ENCODE measurements at regions not wholly inside any gene's neighbourhood (a gene's known extent, or its start where the extent isn't known, plus 50 kb on each side); places are given as distances from the start of the nearest gene placed in this dataset.
A peak's percentile ranks its signal among the peaks of the same experiment; 100 is the strongest.

- H3K27ac ChIP-seq (ENCODE audit: low read length): no peak overlapping the region
- no peaks in the 10 kb centered on the region for H3K9me3 ChIP-seq (ENCODE audit: control insufficient read depth, low read depth, low read length)
- no peak overlapping the region for H3K4me3 ChIP-seq (ENCODE audit: low read length)
- 48% methylated on average over 3 of the region's 8 CpGs for WGBS (ENCODE audit: insufficient coverage, low lambda C conversion rate)
- no peaks in the 10 kb centered on the region for H3K36me3 ChIP-seq (ENCODE audit: control insufficient read depth, insufficient read depth, low read length)
- no peak for DNase-seq
- no peaks in the 10 kb centered on the region for H3K4me1 ChIP-seq (ENCODE audit: control insufficient read depth, insufficient read depth, low read length)
- no peaks in the 10 kb centered on the region for H3K27me3 ChIP-seq (ENCODE audit: control insufficient read depth, insufficient read depth, low read length)
Measured at GRCh38 chr1:87204921-87205320, 123.8 kb upstream of the LMO4 start.

- no CpG with 5 or more reads among the region's 9 CpGs for WGBS (ENCODE audit: insufficient coverage, low lambda C conversion rate)
- Histone ChIP-seq H3K4me3 (ENCODE audit: low read length) (no peak overlapping the region), H3K36me3 (ENCODE audit: control insufficient read depth, insufficient read depth, low read length) (no peaks in the 10 kb centered on the region), H3K4me1 (ENCODE audit: control insufficient read depth, insufficient read depth, low read length) (no peaks in the 10 kb centered on the region), H3K27ac (ENCODE audit: low read length) (no peak overlapping the region), H3K9me3 (ENCODE audit: control insufficient read depth, low read depth, low read length) (no peaks in the 10 kb centered on the region), H3K27me3 (ENCODE audit: control insufficient read depth, insufficient read depth, low read length) (no peaks in the 10 kb centered on the region)
- DNase-seq: no peak
Measured at GRCh38 chr1:87206044-87206831, 122.4 kb upstream of the LMO4 start.

GRCh38 chr1:87208080-87208479, 120.6 kb upstream of the LMO4 start:
- Histone ChIP-seq H3K27ac (ENCODE audit: low read length) (no peak overlapping the region), H3K4me1 (ENCODE audit: control insufficient read depth, insufficient read depth, low read length) (no peaks in the 10 kb centered on the region), H3K4me3 (ENCODE audit: low read length) (no peak overlapping the region), H3K27me3 (ENCODE audit: control insufficient read depth, insufficient read depth, low read length) (no peaks in the 10 kb centered on the region), H3K36me3 (ENCODE audit: control insufficient read depth, insufficient read depth, low read length) (no peaks in the 10 kb centered on the region), H3K9me3 (ENCODE audit: control insufficient read depth, low read depth, low read length) (no peaks in the 10 kb centered on the region)
- no peak for DNase-seq
- no CpG with 5 or more reads among the region's 2 CpGs for WGBS (ENCODE audit: insufficient coverage, low lambda C conversion rate)

- H3K36me3 ChIP-seq (ENCODE audit: control insufficient read depth, insufficient read depth, low read length): no peaks in the 10 kb centered on the region
- no peaks in the 10 kb centered on the region for H3K4me1 ChIP-seq (ENCODE audit: control insufficient read depth, insufficient read depth, low read length)
- WGBS (ENCODE audit: insufficient coverage, low lambda C conversion rate): no CpG with 5 or more reads among the region's 4 CpGs
- H3K9me3 ChIP-seq (ENCODE audit: control insufficient read depth, low read depth, low read length): no peaks in the 10 kb centered on the region
- H3K27ac ChIP-seq (ENCODE audit: low read length): no peak overlapping the region
- no peak for DNase-seq
- no peaks in the 10 kb centered on the region for H3K27me3 ChIP-seq (ENCODE audit: control insufficient read depth, insufficient read depth, low read length)
- H3K4me3 ChIP-seq (ENCODE audit: low read length): no peak overlapping the region
Measured at GRCh38 chr1:87208931-87209330, 119.7 kb upstream of the LMO4 start.

GRCh38 chr1:87210151-87210550, 118.5 kb upstream of the LMO4 start:
- no peaks in the 10 kb centered on the region for H3K4me1 ChIP-seq (ENCODE audit: control insufficient read depth, insufficient read depth, low read length)
- H3K36me3 ChIP-seq (ENCODE audit: control insufficient read depth, insufficient read depth, low read length): no peaks in the 10 kb centered on the region
- H3K4me3 ChIP-seq (ENCODE audit: low read length): no peak overlapping the region
- H3K27ac ChIP-seq (ENCODE audit: low read length): no peak overlapping the region
- no peak for DNase-seq
- no CpG with 5 or more reads among the region's 3 CpGs for WGBS (ENCODE audit: insufficient coverage, low lambda C conversion rate)
- no peaks in the 10 kb centered on the region for H3K9me3 ChIP-seq (ENCODE audit: control insufficient read depth, low read depth, low read length)
- H3K27me3 ChIP-seq (ENCODE audit: control insufficient read depth, insufficient read depth, low read length): no peaks in the 10 kb centered on the region

- H3K27ac ChIP-seq (ENCODE audit: low read length): no peak overlapping the region
- no peaks in the 10 kb centered on the region for H3K4me1 ChIP-seq (ENCODE audit: control insufficient read depth, insufficient read depth, low read length)
- no peaks in the 10 kb centered on the region for H3K36me3 ChIP-seq (ENCODE audit: control insufficient read depth, insufficient read depth, low read length)
- no peaks in the 10 kb centered on the region for H3K9me3 ChIP-seq (ENCODE audit: control insufficient read depth, low read depth, low read length)
- no CpG with 5 or more reads among the region's 6 CpGs for WGBS (ENCODE audit: insufficient coverage, low lambda C conversion rate)
- H3K4me3 ChIP-seq (ENCODE audit: low read length): no peak overlapping the region
- H3K27me3 ChIP-seq (ENCODE audit: control insufficient read depth, insufficient read depth, low read length): no peaks in the 10 kb centered on the region
- no peak for DNase-seq
Measured at GRCh38 chr1:87212431-87213134, 116.1 kb upstream of the LMO4 start.

- no peaks in the 10 kb centered on the region for H3K9me3 ChIP-seq (ENCODE audit: control insufficient read depth, low read depth, low read length)
- H3K4me3 ChIP-seq (ENCODE audit: low read length): no peak overlapping the region
- H3K4me1 ChIP-seq (ENCODE audit: control insufficient read depth, insufficient read depth, low read length): no peaks in the 10 kb centered on the region
- no peak overlapping the region for H3K27ac ChIP-seq (ENCODE audit: low read length)
- no peaks in the 10 kb centered on the region for H3K36me3 ChIP-seq (ENCODE audit: control insufficient read depth, insufficient read depth, low read length)
- no CpG with 5 or more reads among the region's 10 CpGs for WGBS (ENCODE audit: insufficient coverage, low lambda C conversion rate)
- no peak for DNase-seq
- H3K27me3 ChIP-seq (ENCODE audit: control insufficient read depth, insufficient read depth, low read length): no peaks in the 10 kb centered on the region
Measured at GRCh38 chr1:87213135-87213515, 115.6 kb upstream of the LMO4 start.

GRCh38 chr1:87215592-87215991, 113.1 kb upstream of the LMO4 start:
- H3K27ac ChIP-seq (ENCODE audit: low read length): no peak overlapping the region
- no peaks in the 10 kb centered on the region for H3K9me3 ChIP-seq (ENCODE audit: control insufficient read depth, low read depth, low read length)
- WGBS (ENCODE audit: insufficient coverage, low lambda C conversion rate): no CpG with 5 or more reads among the region's 1 CpG
- DNase-seq: no peak
- no peak overlapping the region for H3K4me3 ChIP-seq (ENCODE audit: low read length)
- no peaks in the 10 kb centered on the region for H3K4me1 ChIP-seq (ENCODE audit: control insufficient read depth, insufficient read depth, low read length)
- no peaks in the 10 kb centered on the region for H3K36me3 ChIP-seq (ENCODE audit: control insufficient read depth, insufficient read depth, low read length)
- no peaks in the 10 kb centered on the region for H3K27me3 ChIP-seq (ENCODE audit: control insufficient read depth, insufficient read depth, low read length)

GRCh38 chr1:87218618-87219017, 110.1 kb upstream of the LMO4 start:
- Histone ChIP-seq H3K4me1 (ENCODE audit: control insufficient read depth, insufficient read depth, low read length) (no peaks in the 10 kb centered on the region), H3K36me3 (ENCODE audit: control insufficient read depth, insufficient read depth, low read length) (no peaks in the 10 kb centered on the region), H3K9me3 (ENCODE audit: control insufficient read depth, low read depth, low read length) (no peaks in the 10 kb centered on the region), H3K4me3 (ENCODE audit: low read length) (no peak overlapping the region), H3K27ac (ENCODE audit: low read length) (no peak overlapping the region), H3K27me3 (ENCODE audit: control insufficient read depth, insufficient read depth, low read length) (no peaks in the 10 kb centered on the region)
- no CpG with 5 or more reads among the region's 2 CpGs for WGBS (ENCODE audit: insufficient coverage, low lambda C conversion rate)
- DNase-seq: no peak

GRCh38 chr1:87219141-87219540, 109.5 kb upstream of the LMO4 start:
- DNase-seq: no peak
- WGBS (ENCODE audit: insufficient coverage, low lambda C conversion rate): no CpG with 5 or more reads among the region's 1 CpG
- H3K9me3 ChIP-seq (ENCODE audit: control insufficient read depth, low read depth, low read length): no peaks in the 10 kb centered on the region
- no peaks in the 10 kb centered on the region for H3K27me3 ChIP-seq (ENCODE audit: control insufficient read depth, insufficient read depth, low read length)
- no peak overlapping the region for H3K27ac ChIP-seq (ENCODE audit: low read length)
- H3K4me1 ChIP-seq (ENCODE audit: control insufficient read depth, insufficient read depth, low read length): no peaks in the 10 kb centered on the region
- no peak overlapping the region for H3K4me3 ChIP-seq (ENCODE audit: low read length)
- H3K36me3 ChIP-seq (ENCODE audit: control insufficient read depth, insufficient read depth, low read length): no peaks in the 10 kb centered on the region

GRCh38 chr1:87219626-87220025, 109.1 kb upstream of the LMO4 start:
- Histone ChIP-seq H3K9me3 (ENCODE audit: control insufficient read depth, low read depth, low read length) (no peaks in the 10 kb centered on the region), H3K36me3 (ENCODE audit: control insufficient read depth, insufficient read depth, low read length) (no peaks in the 10 kb centered on the region), H3K4me1 (ENCODE audit: control insufficient read depth, insufficient read depth, low read length) (no peaks in the 10 kb centered on the region), H3K27ac (ENCODE audit: low read length) (no peak overlapping the region), H3K27me3 (ENCODE audit: control insufficient read depth, insufficient read depth, low read length) (no peaks in the 10 kb centered on the region), H3K4me3 (ENCODE audit: low read length) (no peak overlapping the region)
- WGBS (ENCODE audit: insufficient coverage, low lambda C conversion rate): 33% methylated on average over 1 of the region's 4 CpGs
- DNase-seq: peak in 1 of 2 donors; percentile 24

All from large intestine (tissue), 3 donors.